ENCODE measurements at regions not wholly inside any gene's neighbourhood (a gene's known extent, or its start where the extent isn't known, plus 50 kb on each side); places are given as distances from the start of the nearest gene placed in this dataset.

DNA sequence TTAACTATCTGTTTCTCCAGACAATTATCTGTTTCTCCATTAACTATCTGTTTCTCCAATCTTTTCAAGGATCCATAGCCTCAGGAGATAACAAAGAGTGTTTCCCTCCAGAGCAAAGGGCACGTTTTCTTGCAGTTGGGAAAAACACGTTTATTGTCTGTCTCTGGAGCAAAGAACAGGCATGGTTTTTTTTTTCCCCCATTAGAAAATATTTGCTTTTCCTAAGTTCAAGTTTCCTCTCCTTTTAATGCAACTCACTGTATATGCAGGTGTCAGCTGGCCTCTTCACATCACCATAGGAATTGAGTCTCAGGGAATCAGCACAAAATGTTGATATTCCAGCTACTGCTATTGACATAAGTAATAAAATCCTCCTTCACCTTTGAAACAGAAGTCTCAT, 984.4 kb downstream of the RAB28 start:
- H3K36me3 ChIP-seq (ENCODE audit: control insufficient read depth in 2 of 2, insufficient read depth in 1 of 2, low read length in 2 of 2), result no peaks in the 10 kb centered on the region
- CTCF ChIA-PET, result no interaction called here
- no peaks in the 10 kb centered on the region for H3K9me3 ChIP-seq (ENCODE audit: control insufficient read depth, insufficient read depth, low read depth, low read length)
- TF ChIP-seq SALL2 (tag by site-specific recombination; IDR thresholded peaks at IDR 0.05; ENCODE audit: borderline replicate concordance) (no peak), FEZF1 (tag by site-specific recombination; IDR thresholded peaks at IDR 0.05) (no peak), ZNF521 (tag by site-specific recombination; IDR thresholded peaks at IDR 0.05) (no peak), ATF2 (tag by site-specific recombination; IDR thresholded peaks at IDR 0.05; ENCODE audit: low read depth) (no peak), ZNF169 (tag by site-specific recombination; IDR thresholded peaks at IDR 0.05) (no peak), ZNF510 (tag by site-specific recombination; IDR thresholded peaks at IDR 0.05; ENCODE audit: insufficient replicate concordance) (no peak), ZSCAN5A (tag by site-specific recombination; IDR thresholded peaks at IDR 0.05) (no peak), ZNF391 (tag by site-specific recombination; IDR thresholded peaks at IDR 0.05; ENCODE audit: borderline replicate concordance, low read depth) (no peak), WT1 (tag by site-specific recombination; IDR thresholded peaks at IDR 0.05) (no peak), ZNF707 (tag by site-specific recombination; IDR thresholded peaks at IDR 0.05) (no peak), ZNF645 (tag by site-specific recombination; IDR thresholded peaks at IDR 0.05) (no peak), ZNF529 (tag by site-specific recombination; IDR thresholded peaks at IDR 0.05; ENCODE audit: insufficient replicate concordance) (no peak)
- TF ChIP-seq, protein P1, sequence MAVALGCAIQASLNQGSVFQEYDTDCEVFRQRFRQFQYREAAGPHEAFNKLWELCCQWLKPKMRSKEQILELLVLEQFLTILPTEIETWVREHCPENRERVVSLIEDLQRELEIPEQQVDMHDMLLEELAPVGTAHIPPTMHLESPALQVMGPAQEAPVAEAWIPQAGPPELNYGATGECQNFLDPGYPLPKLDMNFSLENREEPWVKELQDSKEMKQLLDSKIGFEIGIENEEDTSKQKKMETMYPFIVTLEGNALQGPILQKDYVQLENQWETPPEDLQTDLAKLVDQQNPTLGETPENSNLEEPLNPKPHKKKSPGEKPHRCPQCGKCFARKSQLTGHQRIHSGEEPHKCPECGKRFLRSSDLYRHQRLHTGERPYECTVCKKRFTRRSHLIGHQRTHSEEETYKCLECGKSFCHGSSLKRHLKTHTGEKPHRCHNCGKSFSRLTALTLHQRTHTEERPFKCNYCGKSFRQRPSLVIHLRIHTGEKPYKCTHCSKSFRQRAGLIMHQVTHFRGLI (tag by site-specific recombination; IDR thresholded peaks at IDR 0.05), result no peak
- TF ChIP-seq, protein P2, sequence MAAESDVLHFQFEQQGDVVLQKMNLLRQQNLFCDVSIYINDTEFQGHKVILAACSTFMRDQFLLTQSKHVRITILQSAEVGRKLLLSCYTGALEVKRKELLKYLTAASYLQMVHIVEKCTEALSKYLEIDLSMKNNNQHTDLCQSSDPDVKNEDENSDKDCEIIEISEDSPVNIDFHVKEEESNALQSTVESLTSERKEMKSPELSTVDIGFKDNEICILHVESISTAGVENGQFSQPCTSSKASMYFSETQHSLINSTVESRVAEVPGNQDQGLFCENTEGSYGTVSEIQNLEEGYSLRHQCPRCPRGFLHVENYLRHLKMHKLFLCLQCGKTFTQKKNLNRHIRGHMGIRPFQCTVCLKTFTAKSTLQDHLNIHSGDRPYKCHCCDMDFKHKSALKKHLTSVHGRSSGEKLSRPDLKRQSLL (tag by site-specific recombination; IDR thresholded peaks at IDR 0.05), result no peak
- POLR2A ChIA-PET, result no interaction called here
- no peak overlapping the region for H3K4me3 ChIP-seq (ENCODE audit: low read depth, low read length)
- H3K27ac ChIP-seq (ENCODE audit: extremely low read depth, low read depth, low read length), result no peak overlapping the region
- H3K4me1 ChIP-seq (ENCODE audit: control insufficient read depth, insufficient read depth, low read length), result no peaks in the 10 kb centered on the region

DNA sequence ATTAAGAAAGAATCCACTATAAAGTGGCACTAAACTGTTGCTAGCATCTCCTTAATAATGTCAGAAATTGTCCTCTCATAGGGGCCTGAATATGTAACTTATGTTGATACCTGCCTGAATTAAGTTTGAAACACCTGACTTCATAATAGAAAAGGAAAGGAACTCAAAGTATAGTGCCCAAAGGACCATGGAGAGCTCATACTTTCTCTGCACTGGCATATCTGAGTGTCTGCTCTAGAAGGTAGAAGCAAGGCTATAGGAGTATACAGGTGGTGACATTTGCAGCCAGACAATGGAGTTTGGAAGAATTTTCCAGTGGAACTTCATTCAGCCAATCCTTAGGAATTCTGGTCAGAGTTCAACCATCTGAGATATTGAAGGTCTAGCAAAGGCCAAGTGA, 988.9 kb downstream of the RAB28 start:
- POLR2A ChIA-PET, result no interaction called here
- no peak overlapping the region for H3K4me3 ChIP-seq (ENCODE audit: low read depth, low read length)
- H3K36me3 ChIP-seq (ENCODE audit: control insufficient read depth in 2 of 2, insufficient read depth in 1 of 2, low read length in 2 of 2), result no peaks in the 10 kb centered on the region
- H3K9me3 ChIP-seq (ENCODE audit: control insufficient read depth, insufficient read depth, low read depth, low read length), result no peaks in the 10 kb centered on the region
- H3K4me1 ChIP-seq (ENCODE audit: control insufficient read depth, insufficient read depth, low read length), result no peaks in the 10 kb centered on the region
- CTCF ChIA-PET, result no interaction called here
- H3K27ac ChIP-seq (ENCODE audit: extremely low read depth, low read depth, low read length), result no peak overlapping the region
- TF ChIP-seq ZNF23 (tag by site-specific recombination; IDR thresholded peaks at IDR 0.05; ENCODE audit: borderline replicate concordance) (no peak), MYNN (tag by site-specific recombination; IDR thresholded peaks at IDR 0.05; ENCODE audit: borderline replicate concordance) (no peak), ZNF354C (tag by site-specific recombination; IDR thresholded peaks at IDR 0.05; ENCODE audit: borderline replicate concordance, low read depth) (no peak), ZNF639 (tag by site-specific recombination; IDR thresholded peaks at IDR 0.05) (no peak), ZNF610 (tag by site-specific recombination; IDR thresholded peaks at IDR 0.05; ENCODE audit: borderline replicate concordance) (no peak), ZNF324 (tag by site-specific recombination; IDR thresholded peaks at IDR 0.05) (no peak), ZNF19 (tag by site-specific recombination; IDR thresholded peaks at IDR 0.05; ENCODE audit: low read depth) (no peak), ZNF341 (tag by site-specific recombination; IDR thresholded peaks at IDR 0.05; ENCODE audit: low read depth) (no peak), ZNF560 (tag by site-specific recombination; IDR thresholded peaks at IDR 0.05; ENCODE audit: borderline replicate concordance) (no peak), ZFP69B (tag by site-specific recombination; IDR thresholded peaks at IDR 0.05) (no peak), ZNF10 (tag by site-specific recombination; IDR thresholded peaks at IDR 0.05) (no peak)
- TF ChIP-seq, protein P3, sequence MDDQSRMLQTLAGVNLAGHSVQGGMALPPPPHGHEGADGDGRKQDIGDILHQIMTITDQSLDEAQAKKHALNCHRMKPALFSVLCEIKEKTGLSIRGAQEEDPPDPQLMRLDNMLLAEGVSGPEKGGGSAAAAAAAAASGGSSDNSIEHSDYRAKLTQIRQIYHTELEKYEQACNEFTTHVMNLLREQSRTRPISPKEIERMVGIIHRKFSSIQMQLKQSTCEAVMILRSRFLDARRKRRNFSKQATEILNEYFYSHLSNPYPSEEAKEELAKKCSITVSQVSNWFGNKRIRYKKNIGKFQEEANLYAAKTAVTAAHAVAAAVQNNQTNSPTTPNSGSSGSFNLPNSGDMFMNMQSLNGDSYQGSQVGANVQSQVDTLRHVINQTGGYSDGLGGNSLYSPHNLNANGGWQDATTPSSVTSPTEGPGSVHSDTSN (CRISPR knock-in tag; IDR thresholded peaks at IDR 0.05), result no peak
